Mesodermal cell (in vitro differentiated cells): ENCODE measurements at regions not wholly inside any gene's neighbourhood (a gene's known extent, or its start where the extent isn't known, plus 50 kb on each side); places are given as distances from the start of the nearest gene placed in this dataset.

Experiments
- H3K27ac ChIP-seq: 2 replicates; pipeline ENCODE4 v1.7.0; 2013; ENCODE audit warnings: mild to moderate bottlenecking, low read depth, low read length, moderate library complexity; ENCODE audit not compliant: severe bottlenecking
- H3K36me3 ChIP-seq: 2 replicates; pipeline ENCODE4 v1.7.1; 2013; ENCODE audit warnings: mild to moderate bottlenecking, low read length, moderate library complexity; ENCODE audit not compliant: control insufficient read depth, insufficient read depth
- H3K4me1 ChIP-seq: one replicate; pipeline ENCODE4 v1.7.1; 2013; ENCODE audit warnings: mild to moderate bottlenecking, low read length; ENCODE audit not compliant: insufficient read depth, control insufficient read depth, poor library complexity, severe bottlenecking
- H3K4me3 ChIP-seq: 2 replicates; pipeline ENCODE4 v1.7.0; 2013; ENCODE audit warnings: low read length, control low read depth, mild to moderate bottlenecking; ENCODE audit not compliant: insufficient read depth, poor library complexity, severe bottlenecking; ENCODE audit errors: extremely low read depth
- H3K9me3 ChIP-seq: 2 replicates; pipeline ENCODE4 v1.7.1; 2013; ENCODE audit warnings: mild to moderate bottlenecking, low read length, moderate library complexity; ENCODE audit not compliant: control insufficient read depth
- WGBS, 2 experiments: methylation state at CpG; one replicate each; pipeline ENCODE4 v1.1.5; 2013; ENCODE audit warnings: missing lambda C conversion rate in 2 of 2; ENCODE audit not compliant: insufficient coverage in 2 of 2; 5-methylcytosine and 5-hydroxymethylcytosine counted together

DNA sequence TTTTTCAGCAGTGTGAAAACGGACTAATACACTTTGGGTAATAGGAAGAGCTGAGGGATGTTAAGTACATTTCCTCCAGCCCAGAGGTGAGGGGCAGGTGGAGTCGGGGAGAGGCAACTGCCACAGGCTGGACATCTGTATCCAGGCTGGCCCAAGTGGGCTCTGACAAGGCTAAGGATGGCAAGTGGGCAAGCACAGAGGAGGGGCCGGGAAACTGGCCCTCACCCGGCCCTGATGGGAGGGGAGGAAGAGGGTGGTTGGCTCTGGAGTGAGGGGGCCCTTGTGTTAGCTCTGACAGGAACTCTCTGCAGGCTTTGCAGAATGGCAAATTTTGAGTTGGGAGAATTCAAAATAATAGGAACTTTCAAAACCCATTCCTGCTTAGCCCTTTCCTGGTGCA is 251.0 kb upstream of the TNRC6C start:
- no peak overlapping the region for H3K27ac ChIP-seq
- WGBS, 2 experiments = 92 to 100% methylated on average over 3 to 4 of the region's 4 CpGs
- peaks cover 36% of the 10 kb centered on the region for H3K9me3 ChIP-seq
- no peaks in the 10 kb centered on the region for H3K36me3 ChIP-seq
- H3K4me3 ChIP-seq = no peak overlapping the region
- no peaks in the 10 kb centered on the region for H3K4me1 ChIP-seq

DNA sequence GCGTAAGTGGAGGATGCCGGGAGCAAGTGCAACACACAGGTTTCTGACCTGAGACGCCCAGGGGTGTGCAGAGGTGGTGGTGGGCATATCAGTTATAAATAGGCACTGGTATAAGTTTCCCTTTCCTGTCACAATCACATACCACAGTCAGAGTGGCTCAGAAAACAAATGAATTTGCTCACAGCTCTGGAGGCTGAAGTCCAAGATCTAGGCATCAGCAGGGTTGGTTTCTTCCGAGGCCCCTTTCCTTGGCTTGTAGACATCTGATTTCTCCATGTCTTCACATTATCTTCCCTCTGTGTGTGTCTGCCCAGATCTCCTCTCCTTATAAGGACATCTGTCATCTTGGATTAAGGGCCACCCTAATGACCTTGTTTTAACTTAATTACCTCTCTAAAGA is 250.5 kb upstream of the TNRC6C start:
- 85 to 92% methylated on average over 1 to 2 of the region's 4 CpGs for WGBS, 2 experiments
- Histone ChIP-seq H3K4me3 (no peak overlapping the region), H3K9me3 (peaks cover 34% of the 10 kb centered on the region)

DNA sequence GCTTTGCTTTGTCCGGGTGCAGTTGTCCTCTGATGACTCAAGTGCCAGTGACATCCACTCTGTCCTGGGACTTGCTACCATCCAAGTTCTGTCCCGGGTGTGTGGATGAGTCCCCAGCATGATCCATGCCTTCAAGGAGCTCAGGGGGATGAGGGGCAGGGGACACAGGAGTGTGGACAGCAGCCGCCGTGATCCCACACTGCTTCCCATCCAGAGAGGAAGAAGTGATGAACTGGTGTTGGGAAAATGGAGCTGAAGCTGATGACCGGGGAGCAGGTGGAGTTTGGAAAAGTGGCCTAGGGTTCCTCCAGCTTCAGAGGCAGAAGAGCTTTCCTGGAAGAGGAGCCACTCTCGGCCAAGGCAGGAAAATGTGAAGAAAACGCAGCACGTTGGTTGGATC is 249.6 kb upstream of the TNRC6C start:
- H3K27ac ChIP-seq = no peak overlapping the region
- WGBS, 2 experiments = 78 to 95% methylated on average over 7 to 8 of the region's 8 CpGs
- peaks cover 26% of the 10 kb centered on the region for H3K9me3 ChIP-seq
- no peak overlapping the region for H3K4me3 ChIP-seq
- H3K36me3 ChIP-seq = no peaks in the 10 kb centered on the region
- H3K4me1 ChIP-seq = no peaks in the 10 kb centered on the region

More for the DNA sequence above, 250.5 kb upstream of the TNRC6C start:
- no peaks in the 10 kb centered on the region for H3K4me1 ChIP-seq
- no peaks in the 10 kb centered on the region for H3K36me3 ChIP-seq
- no peak overlapping the region for H3K27ac ChIP-seq

DNA sequence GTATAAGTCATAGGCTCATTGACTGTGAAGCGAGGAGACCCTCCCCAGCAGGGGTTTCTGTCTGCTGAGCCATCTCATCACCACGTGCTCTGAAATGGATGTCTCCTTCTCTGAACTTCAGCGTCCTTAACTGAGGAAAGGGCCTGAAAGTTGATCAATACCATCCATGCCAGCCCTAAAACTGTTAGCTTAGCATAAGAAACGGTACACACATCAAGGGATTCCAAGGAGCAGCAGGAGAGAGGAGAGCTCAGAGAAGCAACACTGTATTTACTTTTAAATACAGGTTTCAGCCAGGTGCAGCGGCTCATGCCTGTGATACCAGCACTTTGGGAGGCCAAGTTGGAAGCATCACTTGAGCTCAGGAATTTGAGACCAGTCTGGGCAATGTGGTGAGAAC is 248.9 kb upstream of the TNRC6C start:
- H3K27ac ChIP-seq = no peak overlapping the region
- H3K4me1 ChIP-seq = no peaks in the 10 kb centered on the region
- peaks cover 20% of the 10 kb centered on the region for H3K9me3 ChIP-seq
- 35 to 63% methylated on average over 3 of the region's 5 CpGs for WGBS, 2 experiments
- H3K4me3 ChIP-seq = no peak overlapping the region
- H3K36me3 ChIP-seq = no peaks in the 10 kb centered on the region

DNA sequence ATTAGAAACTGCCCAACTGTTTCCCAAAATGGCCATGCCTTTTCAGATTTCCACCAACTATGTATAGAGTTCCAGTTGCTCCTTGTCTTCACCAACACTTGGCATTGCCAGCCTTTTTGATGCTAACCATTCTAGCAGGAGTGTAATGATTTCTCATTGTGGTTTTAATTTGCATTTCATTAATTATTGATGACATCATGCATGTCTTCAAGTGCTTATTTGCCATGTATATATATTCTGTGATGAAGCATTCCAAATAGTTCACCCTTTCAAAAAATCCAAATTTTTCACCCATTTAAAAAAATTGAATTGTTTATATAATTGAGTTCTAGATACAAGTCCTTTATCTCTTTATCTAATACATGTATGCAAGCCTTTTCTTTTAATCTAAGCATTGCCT is 245.9 kb upstream of the TNRC6C start:
- Histone ChIP-seq H3K27ac (no peak overlapping the region), H3K4me1 (no peaks in the 10 kb centered on the region), H3K4me3 (no peak overlapping the region), H3K9me3 (peaks cover 4% of the 10 kb centered on the region), H3K36me3 (no peaks in the 10 kb centered on the region)

DNA sequence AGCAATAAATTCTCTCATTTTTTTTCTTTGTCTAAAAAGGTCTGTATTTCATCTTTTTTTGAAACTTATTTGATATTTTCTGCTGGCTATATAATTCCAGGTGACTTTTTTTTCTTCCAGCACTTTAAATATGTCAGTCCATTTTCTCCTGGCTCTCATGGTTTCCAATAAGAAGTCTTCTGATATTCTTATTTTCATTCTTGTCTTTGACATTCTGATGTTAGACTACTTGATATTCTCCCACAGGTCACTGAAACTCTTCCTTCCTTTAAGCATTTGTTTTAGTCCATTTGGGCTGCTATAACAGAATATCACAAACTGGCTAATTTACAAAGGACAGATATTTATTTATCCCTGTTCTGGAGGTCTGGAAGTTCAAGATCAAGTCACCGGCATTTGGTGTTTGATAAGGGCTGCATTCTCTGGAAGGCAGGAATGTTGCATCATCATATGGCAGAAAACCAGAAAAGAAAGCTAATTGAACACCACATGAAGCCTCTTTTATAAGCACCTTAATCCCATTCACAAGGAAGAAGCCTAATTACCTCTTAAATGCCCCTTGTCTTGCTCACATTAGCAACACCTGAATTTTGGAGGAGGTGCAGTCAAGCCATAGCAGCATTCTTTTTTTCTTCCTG is 242.1 kb upstream of the TNRC6C start:
- Histone ChIP-seq H3K27ac (no peak overlapping the region), H3K4me1 (no peaks in the 10 kb centered on the region), H3K36me3 (no peaks in the 10 kb centered on the region), H3K4me3 (no peak overlapping the region), H3K9me3 (peaks cover 4% of the 10 kb centered on the region)
- WGBS, 2 experiments = no CpG with 5 or more reads among the region's 1 CpG

DNA sequence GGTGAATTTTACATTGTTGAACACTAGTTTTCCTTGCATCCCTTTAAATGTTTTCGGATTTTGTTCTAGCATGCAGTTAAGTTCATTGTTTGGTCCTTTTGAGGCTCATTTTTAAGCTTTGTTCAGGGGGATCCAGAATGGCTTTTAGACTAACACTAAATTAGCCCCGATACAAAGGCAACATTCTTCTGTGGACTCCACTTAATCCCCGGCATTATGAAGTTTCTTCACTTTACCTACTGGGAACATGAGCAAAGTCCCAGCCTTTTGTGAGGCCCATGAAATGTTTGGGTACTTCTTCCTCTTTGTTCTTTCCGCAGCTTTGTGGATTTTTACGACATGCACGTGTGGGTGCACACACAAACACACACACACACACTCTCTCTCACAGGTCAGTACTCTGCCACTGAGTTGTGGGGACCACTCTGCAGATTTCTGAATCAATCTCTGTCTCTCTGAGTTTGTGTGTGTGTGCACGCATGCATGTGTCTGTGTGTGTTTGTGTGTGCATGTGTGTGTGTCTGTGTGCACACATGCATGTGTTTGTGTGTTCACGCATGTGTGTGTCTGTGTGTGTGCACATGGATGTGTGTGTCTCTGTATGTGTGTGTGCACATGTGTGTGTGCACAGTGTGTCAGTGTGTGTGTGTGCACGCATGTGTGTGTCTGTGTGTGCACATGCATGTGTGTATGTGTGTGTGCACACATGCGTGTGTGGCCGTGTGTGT is 240.4 kb upstream of the TNRC6C start:
- no peak overlapping the region for H3K4me3 ChIP-seq
- 89 to 92% methylated on average over 7 to 8 of the region's 11 CpGs for WGBS, 2 experiments
- H3K9me3 ChIP-seq = peaks cover 4% of the 10 kb centered on the region
- H3K36me3 ChIP-seq = no peaks in the 10 kb centered on the region
- H3K27ac ChIP-seq = no peak overlapping the region
- H3K4me1 ChIP-seq = no peaks in the 10 kb centered on the region

DNA sequence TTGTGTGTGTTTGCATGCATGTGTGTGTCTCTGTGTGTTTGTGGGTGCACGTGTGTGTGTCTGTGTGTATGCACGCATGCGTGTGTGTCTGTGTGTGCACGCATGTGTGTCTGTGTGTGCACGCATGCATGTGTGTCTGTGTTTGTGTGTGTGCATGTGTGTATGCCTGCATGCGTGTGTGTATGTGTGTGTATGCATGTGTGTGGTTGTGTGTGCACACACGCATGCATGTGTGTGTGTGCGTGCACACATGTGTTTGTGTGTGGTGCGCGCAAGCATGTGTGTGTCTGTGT is 239.9 kb upstream of the TNRC6C start:
- Histone ChIP-seq H3K4me3 (no peak overlapping the region), H3K27ac (no peak overlapping the region)
- WGBS, 2 experiments = 89 to 95% methylated on average over 9 of the region's 10 CpGs

DNA sequence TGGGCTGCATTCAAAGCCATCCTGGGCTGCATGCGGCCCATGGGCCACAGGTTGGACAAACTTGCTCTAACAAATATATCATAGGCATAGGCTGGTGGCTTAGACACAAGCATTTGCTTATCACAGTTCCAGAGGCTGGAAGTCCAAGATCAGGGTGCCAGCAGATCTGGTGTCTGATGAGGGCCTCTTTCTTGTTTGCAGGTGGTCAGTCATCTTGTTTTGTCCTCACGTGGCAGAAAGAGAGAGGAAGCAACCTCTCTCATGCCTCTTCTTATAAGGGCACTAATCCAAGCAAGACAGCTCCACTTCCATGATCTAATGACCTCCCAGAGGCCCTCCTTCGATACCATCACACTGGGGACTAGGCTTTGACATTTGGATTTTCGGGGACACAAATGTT is 238.7 kb upstream of the TNRC6C start:
- Histone ChIP-seq H3K4me3 (no peak overlapping the region), H3K9me3 (peaks cover 4% of the 10 kb centered on the region), H3K4me1 (no peaks in the 10 kb centered on the region), H3K36me3 (no peaks in the 10 kb centered on the region), H3K27ac (no peak overlapping the region)
- WGBS, 2 experiments = 86 to 100% methylated on average over 2 to 3 of the region's 4 CpGs

More for the DNA sequence above, 239.9 kb upstream of the TNRC6C start:
- Histone ChIP-seq H3K9me3 (peaks cover 4% of the 10 kb centered on the region), H3K4me1 (no peaks in the 10 kb centered on the region), H3K36me3 (no peaks in the 10 kb centered on the region)

DNA sequence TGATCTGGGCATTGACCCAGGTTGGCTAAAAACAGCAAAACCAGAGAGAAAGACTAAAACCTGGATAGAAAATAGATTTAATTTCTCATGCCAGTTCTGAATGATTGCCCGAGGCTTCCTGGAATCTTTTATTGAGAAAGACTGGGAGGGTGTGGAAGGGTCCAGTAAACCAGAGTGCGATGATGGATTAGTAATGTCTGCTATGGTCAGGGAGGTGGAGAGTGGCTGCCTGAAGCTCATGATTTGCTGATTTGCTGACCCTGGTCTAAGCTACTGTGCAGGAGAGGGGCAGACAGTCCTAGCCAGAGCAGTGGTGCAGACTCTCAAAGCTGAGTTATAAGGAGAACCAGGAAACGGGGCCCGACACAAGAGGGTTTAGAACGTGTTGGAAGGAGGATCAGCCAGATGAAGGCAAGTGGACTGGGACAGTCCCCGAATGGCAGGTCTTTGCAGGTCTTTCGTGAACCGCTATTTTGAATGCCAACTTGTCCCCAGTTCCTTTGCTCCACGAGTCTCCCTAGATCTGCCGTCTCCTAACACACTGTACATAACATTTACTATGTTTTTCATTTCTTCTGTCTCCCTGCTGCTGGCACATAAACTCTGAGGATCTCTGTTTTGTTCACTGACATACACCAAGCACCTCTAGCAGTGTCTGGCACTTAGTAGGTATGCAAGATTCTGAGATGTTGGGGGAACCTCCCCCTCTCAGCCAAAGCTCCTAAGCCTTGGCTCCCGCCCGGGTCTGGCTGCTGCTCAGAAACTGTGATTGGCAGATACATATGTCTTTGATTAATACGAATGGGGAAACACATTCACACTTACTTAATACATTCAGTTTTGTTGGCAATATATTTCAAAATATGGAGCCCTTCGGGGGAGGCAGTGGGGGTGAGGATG is 237.3 kb upstream of the TNRC6C start:
- H3K36me3 ChIP-seq = no peaks in the 10 kb centered on the region
- H3K9me3 ChIP-seq = no peaks in the 10 kb centered on the region
- WGBS, 2 experiments = 95 to 97% methylated on average over 9 to 10 of the region's 14 CpGs
- no peak overlapping the region for H3K4me3 ChIP-seq
- H3K4me1 ChIP-seq = no peaks in the 10 kb centered on the region
- no peak overlapping the region for H3K27ac ChIP-seq

DNA sequence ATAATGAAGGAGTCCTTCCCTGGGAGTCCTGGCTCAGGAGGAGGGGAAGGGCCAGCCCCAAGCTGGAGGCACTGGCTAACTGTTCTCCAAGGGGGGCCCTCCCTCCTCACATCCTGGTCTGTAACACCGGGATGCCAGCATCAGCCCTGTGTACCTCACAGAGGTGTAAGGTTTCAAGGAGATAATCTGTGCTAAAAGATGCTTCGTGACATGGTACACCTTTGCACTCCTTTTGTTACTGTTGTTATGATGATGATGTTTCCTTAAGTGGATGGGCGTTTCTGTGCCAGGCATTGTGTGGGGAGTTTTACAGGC is 236.7 kb upstream of the TNRC6C start:
- Histone ChIP-seq H3K36me3 (no peaks in the 10 kb centered on the region), H3K9me3 (no peaks in the 10 kb centered on the region), H3K4me1 (no peaks in the 10 kb centered on the region), H3K27ac (no peak overlapping the region), H3K4me3 (no peak overlapping the region)
- 41 to 75% methylated on average over 2 to 3 of the region's 3 CpGs for WGBS, 2 experiments
